GM18505 (cell line): ENCODE measurements at regions not wholly inside any gene's neighbourhood (a gene's known extent, or its start where the extent isn't known, plus 50 kb on each side); places are given as distances from the start of the nearest gene placed in this dataset.

ENCODE experiments used
- ATAC-seq: cut with Tn5 transposase; IDR thresholded peaks from one replicate; pipeline ENCODE4 v1.9.1; 2021; ENCODE audit not compliant: unreplicated experiment
- POLR2A ChIP-seq: IDR thresholded peaks from 4 replicates; pipeline ENCODE4 v1.6.1; 2011; ENCODE audit warnings: borderline replicate concordance; ENCODE audit not compliant: insufficient read depth, insufficient read length; ENCODE audit errors: extremely low read depth

GRCh38 chr3:46146548-46146947, 61.6 kb downstream of the CCR1 start:
- ATAC-seq, result no peak
- no peak for TF ChIP-seq POLR2A

- TF ChIP-seq POLR2A, result no peak
- ATAC-seq, result no peak
Measured at GRCh38 chr3:46146021-46146420, 62.1 kb downstream of the CCR1 start.

- no peak for ATAC-seq
- TF ChIP-seq POLR2A, result no peak
Measured at GRCh38 chr3:46145147-46145546, 63.0 kb downstream of the CCR1 start.

DNA sequence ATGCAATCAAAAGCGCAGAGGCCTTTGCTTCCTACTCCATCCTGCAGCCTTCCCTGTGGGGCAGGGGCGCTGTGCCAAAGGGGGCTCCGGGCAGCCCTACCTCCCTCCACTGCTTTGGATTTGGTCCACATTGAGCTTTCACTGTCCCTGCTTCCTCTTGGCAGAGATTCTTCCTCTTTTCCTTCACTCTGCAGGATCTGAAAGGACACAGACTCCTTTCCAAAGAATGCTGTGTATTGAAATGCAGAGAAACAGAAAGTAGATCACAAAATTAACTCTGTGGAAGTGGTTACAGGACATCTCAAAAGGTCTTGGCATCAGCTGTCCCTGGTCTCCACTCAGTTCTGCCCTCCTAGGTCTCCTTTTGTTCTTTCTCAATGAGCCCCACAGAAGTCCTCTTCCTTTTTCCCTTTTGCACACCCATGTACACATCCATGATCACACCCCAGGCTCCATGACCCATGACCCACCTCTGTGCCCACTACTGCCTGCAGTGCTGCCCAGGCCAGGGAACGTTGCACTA, 64.1 kb downstream of the CCR1 start:
- no peak for TF ChIP-seq POLR2A
- ATAC-seq, result no peak

DNA sequence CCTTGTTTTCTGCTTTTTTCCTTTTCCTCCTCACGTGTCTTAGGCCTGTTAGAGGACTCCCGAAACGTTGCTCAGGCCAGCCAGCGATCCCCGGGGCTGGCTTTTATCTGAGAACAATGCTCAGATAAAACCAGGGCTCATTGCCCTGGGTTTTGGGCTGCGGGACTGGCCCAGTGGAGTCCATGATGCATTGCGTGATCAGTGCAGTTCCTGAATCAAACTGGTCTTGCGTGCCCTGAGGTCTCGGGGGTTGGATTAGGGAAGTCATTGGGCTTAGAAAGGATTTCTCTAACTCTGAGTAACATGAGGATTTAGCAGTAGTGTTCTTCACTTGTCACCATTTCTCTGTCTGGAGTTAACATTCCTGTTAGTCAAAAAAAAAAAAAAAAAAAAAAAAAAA, 66.3 kb downstream of the CCR1 start:
- TF ChIP-seq POLR2A, result no peak
- ATAC-seq, result no peak

GRCh38 chr3:46138581-46138980, 69.5 kb downstream of the CCR1 start:
- no peak for ATAC-seq

DNA sequence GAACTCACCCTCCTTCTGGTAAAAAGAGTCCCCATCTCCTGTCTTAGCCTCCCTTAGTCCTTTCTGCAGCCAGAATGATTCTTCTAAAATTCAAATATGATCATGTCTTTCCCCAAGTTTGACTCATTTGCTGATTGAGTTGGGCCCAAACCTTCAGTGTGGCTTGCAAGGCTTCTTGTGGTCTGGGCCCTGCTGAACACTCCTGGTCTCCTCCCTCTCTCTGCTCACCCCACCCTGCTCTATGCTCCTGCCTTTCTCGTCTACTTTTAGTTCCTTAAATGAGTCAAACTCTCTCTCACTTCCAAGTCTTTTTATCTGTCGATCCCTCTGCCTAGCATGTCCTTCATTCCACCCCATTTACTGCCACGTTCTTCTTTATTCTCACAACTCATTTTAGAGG, 72.6 kb downstream of the CCR1 start:
- TF ChIP-seq POLR2A, result no peak
- no peak for ATAC-seq

More at GRCh38 chr3:46138581-46138980, 69.5 kb downstream of the CCR1 start:
- TF ChIP-seq POLR2A, result no peak

DNA sequence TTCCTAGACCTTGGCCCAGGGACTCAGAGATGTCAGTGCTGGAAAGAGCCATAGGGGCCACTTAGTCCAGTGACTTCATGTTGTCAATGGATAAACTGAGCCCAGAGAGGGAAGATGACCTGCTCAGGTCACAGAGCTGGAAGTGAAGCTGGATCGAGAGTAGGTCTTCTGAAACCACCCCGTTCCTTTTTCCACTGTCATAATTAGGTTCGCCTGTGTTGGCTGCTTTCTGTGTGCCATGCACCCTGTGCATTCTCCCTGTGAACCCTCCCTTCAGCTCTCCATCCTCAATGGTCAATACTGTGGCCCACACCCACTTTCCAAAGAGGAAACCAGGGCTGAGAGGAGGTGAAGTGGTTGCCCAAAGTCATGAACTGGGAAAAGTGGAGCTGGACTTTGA, 74.8 kb downstream of the CCR1 start:
- ATAC-seq, result no peak
- no peak for TF ChIP-seq POLR2A

GRCh38 chr3:46132565-46132964, 75.5 kb downstream of the CCR1 start:
- no peak for TF ChIP-seq POLR2A
- no peak for ATAC-seq

DNA sequence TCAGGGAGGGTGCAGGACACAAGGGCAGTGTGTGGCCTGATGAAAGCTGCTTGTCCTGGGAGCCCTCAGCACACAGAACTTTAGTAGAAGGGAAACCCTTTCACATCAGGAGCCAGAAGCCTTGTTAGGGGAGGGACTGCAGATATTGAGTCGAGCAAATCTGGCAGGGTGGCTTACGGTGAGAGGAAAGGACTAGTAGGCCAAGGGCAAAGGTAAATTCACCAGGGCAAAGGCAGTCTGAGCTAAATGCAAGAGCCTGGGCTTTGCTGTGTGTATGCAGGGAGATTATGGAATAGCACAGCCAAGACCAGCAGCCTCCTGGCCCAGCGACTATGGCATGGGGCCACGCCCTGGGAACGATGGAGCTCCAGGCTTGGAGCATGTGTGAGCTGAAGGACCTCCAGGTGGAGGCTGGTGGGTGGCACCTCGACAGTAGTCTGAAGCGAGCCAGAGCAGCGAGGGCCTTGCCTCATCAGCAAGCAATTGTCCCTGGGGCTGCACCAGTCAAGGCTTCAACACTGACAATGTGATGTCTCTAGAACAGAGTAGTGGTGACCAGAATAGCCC, 76.1 kb downstream of the CCR1 start:
- no peak for TF ChIP-seq POLR2A
- ATAC-seq, result no peak

DNA sequence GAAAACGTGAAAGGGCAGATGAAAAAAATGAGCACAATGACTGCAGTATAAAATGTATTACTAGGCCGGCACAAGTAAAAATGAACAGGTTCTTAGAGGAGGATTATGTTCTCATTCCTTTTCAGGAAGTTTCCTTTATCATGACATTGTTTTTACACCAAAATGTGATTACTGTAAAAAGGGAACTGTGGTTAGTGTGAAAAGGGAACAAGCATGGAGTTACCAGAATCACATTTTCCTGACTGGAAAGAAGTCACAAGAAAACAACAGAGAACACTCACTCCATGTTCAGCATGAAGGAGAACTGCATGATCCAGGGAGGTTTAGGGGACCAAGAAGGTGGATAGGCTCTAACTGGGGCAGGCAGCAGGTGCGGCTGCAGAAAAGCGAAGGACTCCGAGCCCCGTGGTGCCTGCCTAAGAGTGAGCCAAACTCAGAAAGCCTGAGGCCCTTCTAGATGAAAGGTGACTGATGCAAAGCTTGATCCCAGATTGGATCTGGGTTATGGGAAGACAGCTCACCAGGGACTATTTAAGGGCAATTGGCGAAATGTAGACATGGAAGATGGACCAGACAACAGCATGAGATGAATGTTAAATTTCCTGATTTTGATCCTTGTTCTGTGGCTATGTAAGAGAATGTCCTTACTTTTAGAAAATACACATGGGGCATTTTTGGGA, 77.3 kb downstream of the CCR1 start:
- TF ChIP-seq POLR2A, result no peak
- ATAC-seq, result no peak

DNA sequence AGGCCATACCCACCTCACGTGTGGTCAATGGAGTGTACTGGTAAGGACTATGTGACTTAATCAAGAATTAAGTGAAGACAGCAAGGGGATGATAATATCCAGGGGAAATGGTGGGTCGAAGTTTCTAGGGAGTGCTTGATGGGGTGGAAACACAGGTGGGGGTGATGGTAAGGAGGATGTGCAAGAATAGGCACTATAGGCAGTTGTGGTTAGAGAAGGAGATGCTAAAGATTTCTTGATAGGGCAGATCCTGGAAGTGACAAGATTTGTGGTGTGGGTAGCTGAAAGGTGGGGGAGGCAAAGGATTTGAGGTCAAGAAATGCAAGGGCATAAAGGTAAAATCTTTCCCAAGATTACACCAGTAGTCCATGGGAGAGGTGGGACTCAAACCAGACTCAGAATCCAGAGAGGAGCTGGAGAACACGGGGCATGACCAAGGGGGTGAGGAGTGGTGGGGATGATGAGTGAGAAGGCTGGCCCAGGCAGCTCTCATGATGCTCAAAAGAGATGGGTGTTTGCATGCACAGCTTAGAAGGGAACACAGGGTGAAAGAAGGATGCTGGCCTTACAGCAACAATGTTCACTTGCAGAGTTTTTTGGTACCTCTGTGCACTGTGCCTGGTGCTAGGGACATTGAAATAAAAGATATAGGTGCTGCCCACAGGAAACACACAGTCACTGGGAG, 78.4 kb downstream of the CCR1 start:
- no peak for TF ChIP-seq POLR2A
- ATAC-seq, result no peak

DNA sequence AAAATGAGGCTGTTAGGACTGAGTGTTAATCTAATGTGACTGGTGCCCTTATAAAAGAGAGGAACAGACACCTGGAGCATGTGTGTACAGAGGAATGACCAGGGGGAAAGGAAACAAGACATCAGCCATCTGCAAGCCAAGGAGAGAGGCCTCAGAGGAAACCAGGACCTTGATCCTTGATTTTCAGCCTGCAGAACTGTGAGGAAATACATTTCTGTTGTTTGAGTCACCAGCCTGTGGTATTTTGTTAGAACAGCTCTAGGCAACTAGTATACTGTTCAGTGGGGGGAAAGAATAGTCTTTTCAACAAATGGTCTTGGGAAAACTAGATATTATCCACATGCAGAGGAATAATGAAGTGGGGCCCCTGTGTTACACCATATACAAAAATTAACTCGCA, 80.6 kb downstream of the CCR1 start:
- no peak for TF ChIP-seq POLR2A

More for the DNA sequence above, 80.6 kb downstream of the CCR1 start:
- ATAC-seq, result no peak
